ENCODE measurements at regions not wholly inside any gene's neighbourhood (a gene's known extent, or its start where the extent isn't known, plus 50 kb on each side); places are given as distances from the start of the nearest gene placed in this dataset.

GRCh38 chr4:138702190-138702824 is 313.3 kb upstream of the NOCT start:
- 40 to 61% methylated on average over 3 of the region's 3 CpGs for WGBS, 2 donors
- Histone ChIP-seq H3K27ac (no peak overlapping the region), H3K4me3 (no peak overlapping the region), H3K9me3 (no peaks in the 10 kb centered on the region), H3K36me3 (no peaks in the 10 kb centered on the region), H3K27me3 (no peaks in the 10 kb centered on the region), H3K4me1 (no peaks in the 10 kb centered on the region)
- TF ChIP-seq CTCF (IDR thresholded peaks at IDR 0.05) (no peak), POLR2A (IDR thresholded peaks at IDR 0.05) (no peak), EP300 (IDR thresholded peaks at IDR 0.05) (no peak)
- DNase-seq (ENCODE audit: low spot score in 2 of 2) = no peak

- no peaks in the 10 kb centered on the region for H3K27me3 ChIP-seq
- DNase-seq (ENCODE audit: low spot score in 2 of 2) = no peak
- H3K4me3 ChIP-seq = no peak overlapping the region
- H3K36me3 ChIP-seq = no peaks in the 10 kb centered on the region
- no peak overlapping the region for H3K27ac ChIP-seq
- H3K4me1 ChIP-seq = no peaks in the 10 kb centered on the region
- TF ChIP-seq EP300 (IDR thresholded peaks at IDR 0.05) = no peak
- no peak for TF ChIP-seq CTCF (IDR thresholded peaks at IDR 0.05)
- no peak for TF ChIP-seq POLR2A (IDR thresholded peaks at IDR 0.05)
- 52 to 76% methylated on average over 3 of the region's 3 CpGs for WGBS, 2 donors
- no peaks in the 10 kb centered on the region for H3K9me3 ChIP-seq
These were observed 316.9 kb upstream of the NOCT start for GRCh38 chr4:138698641-138699040.

GRCh38 chr4:138697851-138698250 is 317.7 kb upstream of the NOCT start:
- Histone ChIP-seq H3K36me3 (no peaks in the 10 kb centered on the region), H3K4me3 (no peak overlapping the region), H3K27me3 (no peaks in the 10 kb centered on the region), H3K27ac (no peak overlapping the region), H3K4me1 (no peaks in the 10 kb centered on the region), H3K9me3 (no peaks in the 10 kb centered on the region)
- TF ChIP-seq POLR2A (IDR thresholded peaks at IDR 0.05) = no peak
- WGBS, 2 donors = 83 to 95% methylated on average over 1 of the region's 1 CpG
- DNase-seq (ENCODE audit: low spot score in 2 of 2) = no peak

- TF ChIP-seq CTCF (IDR thresholded peaks at IDR 0.05) (no peak), EP300 (IDR thresholded peaks at IDR 0.05) (no peak), POLR2A (IDR thresholded peaks at IDR 0.05) (no peak)
- H3K4me3 ChIP-seq = no peak overlapping the region
- no peaks in the 10 kb centered on the region for H3K27me3 ChIP-seq
- H3K9me3 ChIP-seq = no peaks in the 10 kb centered on the region
- H3K4me1 ChIP-seq = no peaks in the 10 kb centered on the region
- no peaks in the 10 kb centered on the region for H3K36me3 ChIP-seq
- WGBS, 2 donors = 77 to 80% methylated on average over 8 of the region's 8 CpGs
- no peak overlapping the region for H3K27ac ChIP-seq
- no peak for DNase-seq (ENCODE audit: low spot score in 2 of 2)
These were observed 318.8 kb upstream of the NOCT start for GRCh38 chr4:138696771-138697170.

- no peak for TF ChIP-seq EP300 (IDR thresholded peaks at IDR 0.05)
- TF ChIP-seq CTCF (IDR thresholded peaks at IDR 0.05) = no peak
- no peak for TF ChIP-seq POLR2A (IDR thresholded peaks at IDR 0.05)
- H3K4me3 ChIP-seq = no peak overlapping the region
- no peaks in the 10 kb centered on the region for H3K27me3 ChIP-seq
- no peaks in the 10 kb centered on the region for H3K36me3 ChIP-seq
- no peak for DNase-seq (ENCODE audit: low spot score in 2 of 2)
- 74 to 86% methylated on average over 2 of the region's 2 CpGs for WGBS, 2 donors
- no peaks in the 10 kb centered on the region for H3K4me1 ChIP-seq
- H3K27ac ChIP-seq = no peak overlapping the region
- H3K9me3 ChIP-seq = no peaks in the 10 kb centered on the region
These were observed 319.5 kb upstream of the NOCT start for GRCh38 chr4:138696058-138696457.

GRCh38 chr4:138693526-138693925 is 322.1 kb upstream of the NOCT start:
- Histone ChIP-seq H3K9me3 (no peaks in the 10 kb centered on the region), H3K4me1 (no peaks in the 10 kb centered on the region), H3K4me3 (no peak overlapping the region), H3K27ac (no peak overlapping the region), H3K27me3 (no peaks in the 10 kb centered on the region), H3K36me3 (no peaks in the 10 kb centered on the region)
- 32 to 48% methylated on average over 3 of the region's 3 CpGs for WGBS, 2 donors
- DNase-seq (ENCODE audit: low spot score in 2 of 2) = no peak
- no peak for TF ChIP-seq CTCF (IDR thresholded peaks at IDR 0.05)
- no peak for TF ChIP-seq EP300 (IDR thresholded peaks at IDR 0.05)
- no peak for TF ChIP-seq POLR2A (IDR thresholded peaks at IDR 0.05)
